ENCODE measurements at regions not wholly inside any gene's neighbourhood (a gene's known extent, or its start where the extent isn't known, plus 50 kb on each side); places are given as distances from the start of the nearest gene placed in this dataset.
A peak's percentile ranks its signal among the peaks of the same experiment; 100 is the strongest.

DNA sequence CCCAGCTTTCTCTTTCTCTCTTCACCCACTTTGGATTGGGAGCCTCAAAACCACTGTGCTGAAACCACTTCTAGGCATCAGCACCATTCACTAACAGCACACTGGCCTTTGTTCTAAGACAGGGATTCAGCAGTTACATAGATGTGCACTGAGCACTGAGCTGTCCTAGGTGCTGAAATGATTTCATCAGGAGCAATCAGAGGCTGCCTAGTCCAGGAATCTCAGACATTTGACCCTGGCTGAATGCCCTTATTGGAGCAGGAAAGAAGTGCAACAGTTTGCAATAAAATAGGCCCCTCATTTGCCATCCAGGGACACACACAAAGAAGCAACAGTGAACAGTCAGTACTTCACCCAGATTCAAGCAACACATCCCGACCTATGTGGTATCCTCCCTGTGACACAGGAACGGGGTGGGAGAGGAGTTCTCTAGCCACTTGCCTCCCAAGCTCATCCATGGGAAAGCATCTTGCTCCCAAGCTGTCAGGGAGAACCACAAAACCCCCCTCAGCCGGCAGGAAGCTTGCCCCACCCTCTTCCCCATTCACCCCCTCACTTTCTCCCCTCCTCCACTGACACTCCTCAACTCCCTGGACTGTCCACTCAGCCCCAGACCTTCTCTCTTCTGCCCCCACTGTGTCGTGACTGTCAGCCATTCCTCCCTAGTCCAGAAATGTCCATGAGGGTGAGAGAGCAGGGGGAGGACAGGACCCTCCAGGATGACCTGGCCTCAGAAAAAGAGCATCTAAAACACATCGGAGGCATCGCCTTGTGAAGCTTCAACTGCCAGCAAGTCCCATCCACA is 304.4 kb downstream of the PREX1 start (continued):
- TF ChIP-seq, protein P1, sequence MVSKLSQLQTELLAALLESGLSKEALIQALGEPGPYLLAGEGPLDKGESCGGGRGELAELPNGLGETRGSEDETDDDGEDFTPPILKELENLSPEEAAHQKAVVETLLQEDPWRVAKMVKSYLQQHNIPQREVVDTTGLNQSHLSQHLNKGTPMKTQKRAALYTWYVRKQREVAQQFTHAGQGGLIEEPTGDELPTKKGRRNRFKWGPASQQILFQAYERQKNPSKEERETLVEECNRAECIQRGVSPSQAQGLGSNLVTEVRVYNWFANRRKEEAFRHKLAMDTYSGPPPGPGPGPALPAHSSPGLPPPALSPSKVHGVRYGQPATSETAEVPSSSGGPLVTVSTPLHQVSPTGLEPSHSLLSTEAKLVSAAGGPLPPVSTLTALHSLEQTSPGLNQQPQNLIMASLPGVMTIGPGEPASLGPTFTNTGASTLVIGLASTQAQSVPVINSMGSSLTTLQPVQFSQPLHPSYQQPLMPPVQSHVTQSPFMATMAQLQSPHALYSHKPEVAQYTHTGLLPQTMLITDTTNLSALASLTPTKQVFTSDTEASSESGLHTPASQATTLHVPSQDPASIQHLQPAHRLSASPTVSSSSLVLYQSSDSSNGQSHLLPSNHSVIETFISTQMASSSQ (IDR thresholded peaks at IDR 0.05; ENCODE audit: low read depth): no peak
- TF ChIP-seq, protein P1 (CRISPR knock-in tag; IDR thresholded peaks at IDR 0.05; ENCODE audit: borderline replicate concordance): no peak
- TF ChIP-seq SOX6 (IDR thresholded peaks at IDR 0.05): no peak
- TF ChIP-seq SOX6 (CRISPR knock-in tag; IDR thresholded peaks at IDR 0.05): no peak
- TF ChIP-seq, protein P2, sequence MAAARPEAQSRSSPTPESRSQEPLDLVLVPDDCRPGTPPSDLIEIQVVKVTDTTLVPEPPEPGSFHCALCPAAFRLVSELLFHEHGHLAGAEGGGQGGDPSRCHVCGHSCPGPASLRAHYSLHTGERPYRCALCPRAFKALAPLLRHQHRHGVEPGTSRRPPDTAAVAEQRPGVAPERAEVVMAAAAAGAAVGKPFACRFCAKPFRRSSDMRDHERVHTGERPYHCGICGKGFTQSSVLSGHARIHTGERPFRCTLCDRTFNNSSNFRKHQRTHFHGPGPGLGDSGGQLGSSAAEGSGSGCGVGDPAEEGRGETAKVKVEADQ (CRISPR knock-in tag; IDR thresholded peaks at IDR 0.05; ENCODE audit: borderline replicate concordance): peak; percentile 57; the same call in 1 of the 2 replicates
- peak; percentile 95 for TF ChIP-seq ZNF430 (CRISPR knock-in tag; IDR thresholded peaks at IDR 0.05)
- peak; percentile 90 for TF ChIP-seq HMG20B (CRISPR knock-in tag; conservative IDR thresholded peaks at IDR 0.05)
- peak; percentile 64 for TF ChIP-seq ZNF263 (CRISPR knock-in tag; IDR thresholded peaks at IDR 0.05)
- no peak for TF ChIP-seq NONO (IDR thresholded peaks at IDR 0.05)
- no peak for TF ChIP-seq NONO (CRISPR knock-in tag; conservative IDR thresholded peaks at IDR 0.05)
- TF ChIP-seq TCF12 (IDR thresholded peaks at IDR 0.05): no peak
- TF ChIP-seq TCF12 (CRISPR knock-in tag; IDR thresholded peaks at IDR 0.05): no peak
- TF ChIP-seq ZFP91 (CRISPR knock-in tag; IDR thresholded peaks at IDR 0.05; ENCODE audit: borderline replicate concordance): no peak; the same call in 1 of the 2 replicates
- TF ChIP-seq EEA1 (CRISPR knock-in tag; IDR thresholded peaks at IDR 0.05; ENCODE audit: borderline replicate concordance): no peak
- peak; percentile 55; the same call in 1 of the 2 replicates for TF ChIP-seq ZNF879 (CRISPR knock-in tag; IDR thresholded peaks at IDR 0.05)
- TF ChIP-seq ZNF30 (CRISPR knock-in tag; IDR thresholded peaks at IDR 0.05): peak; percentile 68; the same call in 1 of the 2 replicates
- no peak for TF ChIP-seq MED8 (CRISPR knock-in tag; IDR thresholded peaks at IDR 0.05; ENCODE audit: insufficient replicate concordance)
- peak; percentile 88 for TF ChIP-seq ZNF12 (CRISPR knock-in tag; IDR thresholded peaks at IDR 0.05)
- TF ChIP-seq KDM3A (CRISPR knock-in tag; IDR thresholded peaks at IDR 0.05; ENCODE audit: low read depth): peak; percentile 62; the same call in 1 of the 2 replicates
- no peak; the same call in 1 of the 2 replicates for TF ChIP-seq ZNF431 (CRISPR knock-in tag; IDR thresholded peaks at IDR 0.05; ENCODE audit: borderline replicate concordance, low read depth)
- TF ChIP-seq RAD51 (IDR thresholded peaks at IDR 0.05; ENCODE audit: borderline replicate concordance): no peak
- TF ChIP-seq SP140L (CRISPR knock-in tag; IDR thresholded peaks at IDR 0.05; ENCODE audit: borderline replicate concordance): peak; percentile 98; the same call in 1 of the 2 replicates
- peak; percentile 98 for TF ChIP-seq SATB2 (CRISPR knock-in tag; IDR thresholded peaks at IDR 0.05)
- no peak for TF ChIP-seq SMARCC2 (IDR thresholded peaks at IDR 0.05)
- peak; percentile 98 for TF ChIP-seq ZFP36L2 (CRISPR knock-in tag; IDR thresholded peaks at IDR 0.05)
- peak; percentile 71 for TF ChIP-seq TEAD3 (CRISPR knock-in tag; optimal IDR thresholded peaks at IDR 0.05; ENCODE audit: borderline replicate concordance)
- TF ChIP-seq HDAC1 (CRISPR knock-in tag; IDR thresholded peaks at IDR 0.05): peak; percentile 30; the same call in 1 of the 2 replicates
